CD4-positive, alpha-beta T cell treated with Interleukin-15 for 1 hour (primary cell): ENCODE measurements at regions not wholly inside any gene's neighbourhood (a gene's known extent, or its start where the extent isn't known, plus 50 kb on each side); places are given as distances from the start of the nearest gene placed in this dataset.
"Not testable (repeated sequence)": the region's sequence is repeated elsewhere in the genome, so short reads cannot be mapped to it uniquely, and the experiment has no call there.

Source experiments
- DNase-seq: peaks from one replicate; pipeline ENCODE4 v3.0.0-alpha.2; 2020

DNA sequence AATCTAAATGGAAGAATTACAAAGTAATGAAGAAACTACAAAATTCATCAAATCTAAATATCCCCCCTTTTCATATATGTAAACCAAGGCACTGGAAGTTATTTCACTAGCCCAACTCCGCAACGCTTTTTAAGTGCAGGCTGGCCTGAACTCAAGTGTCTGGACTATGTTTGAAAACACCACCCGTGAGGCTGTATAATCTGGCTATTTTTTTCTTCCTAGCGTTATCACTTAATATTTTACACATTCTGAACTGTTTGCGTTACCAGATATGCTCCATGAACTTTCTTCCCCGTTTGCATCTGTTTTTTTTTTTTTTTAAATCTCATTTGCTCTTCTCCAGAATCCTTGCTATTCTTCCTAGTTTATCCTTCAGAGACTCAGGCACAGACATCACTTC, 619.5 kb upstream of the CBLB start:
- no peak for DNase-seq

DNA sequence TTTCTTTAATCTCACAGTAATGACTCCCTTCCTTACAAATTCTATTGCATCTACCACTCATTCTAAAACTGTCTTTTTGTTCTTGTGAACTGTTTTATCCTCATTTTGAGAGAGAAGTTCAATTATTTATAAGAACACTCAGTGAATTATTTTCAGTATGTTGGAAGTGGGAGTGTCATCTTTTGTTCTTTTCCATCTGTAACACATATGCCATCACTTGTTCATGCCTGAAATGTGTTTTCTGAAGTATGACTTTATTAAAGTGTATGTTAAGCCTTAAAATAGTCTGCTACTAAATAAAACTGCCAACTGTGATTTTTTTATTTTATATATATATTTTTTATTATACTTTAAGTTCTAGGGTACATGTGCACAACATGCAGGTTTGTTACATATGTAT, 623.0 kb upstream of the CBLB start:
- no peak for DNase-seq

DNA sequence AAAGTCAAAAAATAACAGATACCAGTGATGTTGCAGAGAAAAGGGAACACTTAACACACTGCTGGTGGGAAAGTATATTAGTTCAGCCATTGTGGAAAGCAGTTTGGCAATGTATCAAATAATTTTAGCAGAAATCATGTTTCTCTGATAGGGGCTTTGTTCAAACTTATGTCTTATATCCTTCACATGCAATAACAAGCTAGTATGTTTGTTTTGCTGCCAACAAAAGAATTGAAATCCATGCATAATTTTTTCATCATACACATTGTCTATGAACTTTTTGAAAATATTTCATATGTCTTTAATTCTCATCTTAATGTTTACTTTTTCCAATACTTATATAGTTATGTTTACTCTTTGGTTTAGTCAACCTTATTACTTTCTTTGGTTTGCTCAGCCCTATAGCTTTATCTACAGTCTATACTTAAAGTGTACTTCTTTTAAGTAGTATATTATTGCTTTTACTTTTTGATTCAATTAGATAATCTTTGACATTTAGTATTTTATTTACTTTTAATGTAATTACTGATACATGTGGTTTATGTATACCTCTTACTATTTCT, 639.6 kb upstream of the CBLB start:
- no peak for DNase-seq

DNA sequence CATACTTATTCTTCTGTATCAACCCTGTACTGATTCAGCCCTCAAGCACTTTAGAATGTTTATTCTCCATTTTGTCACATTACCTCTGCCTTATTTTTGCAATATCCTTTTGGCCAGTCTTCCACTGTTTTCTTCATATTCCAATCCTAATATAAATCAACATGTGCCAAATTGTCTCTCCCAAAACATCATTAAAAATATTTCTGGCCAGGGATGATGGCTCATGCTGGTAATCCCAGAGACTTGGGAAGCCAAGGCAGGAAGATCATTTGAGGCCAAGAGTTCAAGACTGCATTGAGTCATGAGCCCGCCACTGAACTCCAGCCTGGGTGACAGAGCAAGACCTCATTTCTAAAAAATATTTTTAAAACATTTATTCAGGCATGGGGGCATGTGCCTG, 641.4 kb upstream of the CBLB start:
- no peak for DNase-seq

DNA sequence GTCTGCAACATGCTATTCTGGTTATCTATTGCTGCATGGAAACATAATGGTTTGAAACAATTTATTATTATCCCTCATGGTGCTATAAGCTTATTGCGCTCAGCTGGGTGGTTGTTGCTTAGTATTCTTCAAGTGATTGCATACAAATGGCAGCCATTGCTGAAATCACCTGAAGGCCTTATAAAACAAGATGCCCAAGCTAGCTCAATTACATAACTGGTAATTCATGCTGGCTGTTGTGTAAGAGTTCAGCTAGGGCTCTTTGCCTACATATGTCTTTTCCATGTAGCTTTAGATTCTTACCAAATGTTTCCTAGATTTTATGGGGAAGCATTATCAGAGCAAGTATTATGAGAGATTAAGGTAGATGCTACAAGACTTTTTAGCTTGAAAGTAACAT, 644.0 kb upstream of the CBLB start:
- no peak for DNase-seq

DNA sequence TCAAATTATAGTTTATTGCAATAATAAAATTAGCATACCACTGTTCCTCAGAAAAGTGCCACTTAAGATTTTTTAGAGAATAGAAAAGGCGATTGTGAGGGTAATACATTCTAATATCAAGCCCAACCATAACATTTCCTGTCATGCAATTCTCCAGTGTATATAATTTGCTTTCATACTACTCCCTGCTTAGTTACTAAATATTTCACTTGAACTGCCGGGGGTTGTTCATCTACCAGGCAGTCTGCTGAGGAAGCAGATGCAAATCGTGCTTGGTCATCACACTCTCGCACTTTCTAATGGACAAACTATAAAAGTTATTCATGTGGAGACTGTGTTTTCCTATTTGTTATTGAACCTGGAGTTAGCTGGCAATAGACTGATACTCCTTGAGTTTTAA, 645.6 kb upstream of the CBLB start:
- no peak for DNase-seq

DNA sequence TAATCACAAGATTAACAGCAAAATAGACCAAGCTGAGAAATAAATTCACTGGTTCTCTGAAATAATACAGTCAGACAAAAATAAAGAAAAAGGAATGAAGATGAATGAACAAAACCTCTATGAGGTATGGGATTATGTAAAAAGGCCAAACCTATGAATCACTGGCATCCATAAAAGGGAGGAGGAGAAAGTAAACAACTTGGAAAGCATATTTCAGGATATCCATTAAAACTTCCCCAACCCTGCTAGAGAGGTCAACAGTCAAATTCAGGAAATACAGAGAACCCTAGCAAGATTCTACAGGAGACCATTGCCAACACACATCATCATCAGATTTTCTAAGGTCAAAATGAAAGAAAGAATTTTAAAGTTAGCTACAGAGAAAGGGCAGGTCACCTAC, 649.7 kb upstream of the CBLB start:
- no peak for DNase-seq

DNA sequence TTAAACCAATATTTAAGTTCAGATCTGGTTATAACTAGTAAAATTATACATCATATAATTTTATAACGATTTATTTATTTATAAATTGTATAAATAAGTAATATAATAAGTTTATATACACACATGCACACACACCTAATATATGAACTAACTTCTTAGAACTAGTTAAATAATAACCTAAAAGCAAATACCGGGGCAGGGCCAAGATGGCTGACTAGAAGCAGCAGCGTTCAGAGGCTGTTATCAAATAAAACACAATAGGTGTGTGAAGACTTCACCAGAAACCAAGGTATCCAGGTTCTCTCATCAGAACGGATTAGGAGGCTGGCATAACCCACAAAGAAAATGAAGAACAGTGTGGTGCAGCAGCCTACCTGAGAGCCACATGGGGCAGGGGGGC, 653.6 kb upstream of the CBLB start:
- DNase-seq, result no peak

DNA sequence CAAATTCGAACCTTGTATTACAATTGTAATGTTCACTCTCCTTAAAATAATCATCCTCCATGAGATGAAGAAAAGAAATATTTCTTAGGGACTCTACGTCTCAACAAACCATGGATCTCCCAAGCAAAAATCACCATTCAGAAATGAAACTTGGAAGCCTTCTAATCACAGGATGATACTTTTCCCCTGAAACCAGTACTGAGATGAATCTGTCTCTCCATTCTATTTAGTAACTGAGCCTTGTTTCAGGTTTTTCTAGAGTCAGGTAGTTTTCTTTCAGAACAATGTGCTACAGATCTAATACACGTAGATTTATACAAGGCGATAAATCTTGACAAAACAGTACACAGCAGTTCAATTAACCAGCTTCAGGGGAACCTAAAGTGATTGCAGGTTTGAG, 660.1 kb upstream of the CBLB start:
- no peak for DNase-seq

DNA sequence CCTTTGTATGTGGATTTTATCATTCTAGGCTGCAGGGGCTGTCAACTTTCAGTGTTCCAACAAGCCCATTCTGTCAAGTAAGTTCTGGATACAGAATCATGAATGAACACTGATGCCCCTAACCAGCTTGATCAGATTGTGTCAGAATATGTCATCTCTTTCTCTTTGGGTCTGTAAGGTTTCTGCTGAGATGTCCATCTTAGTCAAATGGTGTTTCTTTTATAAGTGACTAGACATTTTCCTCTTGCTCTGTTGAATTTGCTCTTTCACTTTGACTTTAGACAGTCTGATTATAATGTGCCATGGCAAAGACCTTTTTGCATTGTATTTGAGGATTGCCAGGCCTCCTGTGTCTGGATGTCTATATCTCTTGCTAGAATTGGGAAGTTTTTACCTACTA, 660.9 kb upstream of the CBLB start:
- DNase-seq, result no peak

DNA sequence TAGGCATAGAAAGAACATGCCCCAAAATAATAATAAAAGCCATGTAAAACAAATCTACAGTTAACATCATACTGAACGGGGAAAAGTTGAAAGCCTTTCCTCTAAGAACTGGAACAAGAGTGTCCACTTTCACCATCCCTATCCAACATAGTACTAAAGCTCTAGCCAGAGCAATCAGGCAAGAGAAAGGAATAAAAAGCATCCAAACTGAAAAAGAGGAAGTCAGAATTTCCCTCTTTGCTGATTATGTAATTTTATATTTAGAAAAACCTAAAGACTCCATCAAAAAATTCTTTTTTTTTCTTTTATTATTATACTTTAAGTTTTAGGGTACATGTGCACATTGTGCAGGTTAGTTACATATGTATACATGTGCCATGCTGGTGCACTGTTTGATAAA, 661.6 kb upstream of the CBLB start:
- DNase-seq, result no peak

DNA sequence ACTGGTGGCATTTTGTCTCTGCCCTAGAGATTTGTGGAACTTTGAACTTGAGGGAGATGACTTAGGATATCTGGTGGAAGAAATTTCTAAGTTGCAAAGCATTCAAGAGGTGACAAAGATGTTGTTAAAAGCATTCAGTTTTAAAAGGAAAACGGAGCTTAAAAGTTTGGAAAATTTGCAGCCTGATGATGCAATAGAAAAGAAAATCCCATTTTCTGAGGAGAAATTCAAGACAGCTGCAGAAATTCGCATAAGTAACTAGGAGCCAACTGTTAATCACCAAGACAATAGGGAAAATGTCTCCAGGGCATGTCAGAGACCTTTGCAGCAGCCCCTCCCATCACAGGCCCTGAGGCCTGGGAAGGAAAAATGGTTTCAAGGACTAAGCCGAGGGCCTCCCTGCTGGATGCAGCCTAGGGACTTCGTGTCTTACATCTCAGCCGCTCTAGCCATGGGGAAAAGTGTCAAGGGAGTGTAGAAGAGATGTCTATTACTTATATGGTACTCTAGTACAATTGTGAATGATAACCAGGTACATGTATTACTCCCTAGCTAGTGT, 663.0 kb upstream of the CBLB start:
- not testable (repeated sequence) for DNase-seq

DNA sequence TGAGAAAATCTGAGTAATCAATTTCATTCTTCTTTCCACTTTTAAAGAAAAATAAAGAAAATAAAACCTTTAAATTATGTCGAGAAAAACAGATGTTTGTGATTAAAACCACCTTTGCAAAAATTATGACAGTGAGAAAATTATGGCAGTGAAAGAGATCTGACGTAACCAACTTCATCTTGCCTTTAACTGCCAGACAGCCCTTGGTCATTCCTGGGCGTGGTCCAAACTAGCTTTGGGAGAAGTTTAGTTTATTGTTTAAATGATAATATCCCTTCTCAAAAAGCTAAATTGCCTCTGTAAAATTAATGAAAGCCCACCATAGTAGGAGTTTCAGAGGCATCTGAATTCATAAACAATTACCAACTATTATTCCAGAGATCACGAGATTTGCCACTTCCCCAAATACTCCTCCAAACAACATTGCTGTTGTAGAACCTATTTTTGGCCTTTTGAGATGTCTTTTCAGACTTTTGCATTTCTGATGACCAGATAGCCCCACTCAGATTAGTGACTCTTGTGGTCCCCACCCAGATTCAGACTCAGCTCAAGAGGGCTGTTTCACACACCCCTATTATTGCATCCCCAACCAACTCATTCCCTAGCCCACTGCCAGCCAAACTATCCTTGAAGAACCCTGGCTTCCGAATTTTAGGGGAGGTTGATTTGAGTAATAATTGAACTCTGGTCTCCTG, 664.4 kb upstream of the CBLB start:
- DNase-seq, result no peak

DNA sequence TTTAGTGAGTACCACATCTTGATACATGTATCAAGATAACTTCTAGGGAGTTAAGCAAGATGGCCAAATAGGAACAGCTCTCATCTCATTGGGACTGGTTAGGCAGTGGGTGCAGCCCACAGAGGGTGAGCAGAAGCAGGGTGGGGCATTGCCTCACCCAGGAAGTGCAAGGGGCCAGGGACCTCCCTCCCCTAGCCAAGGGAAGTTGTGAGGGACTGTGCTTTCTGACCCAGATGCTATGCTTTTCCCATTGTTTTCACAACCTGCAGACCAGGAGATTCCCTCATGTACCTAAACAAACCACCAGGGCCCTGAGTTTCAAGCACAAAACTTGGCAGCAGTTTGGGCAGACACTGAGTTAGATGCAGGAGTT, 665.0 kb upstream of the CBLB start:
- DNase-seq, result no peak

DNA sequence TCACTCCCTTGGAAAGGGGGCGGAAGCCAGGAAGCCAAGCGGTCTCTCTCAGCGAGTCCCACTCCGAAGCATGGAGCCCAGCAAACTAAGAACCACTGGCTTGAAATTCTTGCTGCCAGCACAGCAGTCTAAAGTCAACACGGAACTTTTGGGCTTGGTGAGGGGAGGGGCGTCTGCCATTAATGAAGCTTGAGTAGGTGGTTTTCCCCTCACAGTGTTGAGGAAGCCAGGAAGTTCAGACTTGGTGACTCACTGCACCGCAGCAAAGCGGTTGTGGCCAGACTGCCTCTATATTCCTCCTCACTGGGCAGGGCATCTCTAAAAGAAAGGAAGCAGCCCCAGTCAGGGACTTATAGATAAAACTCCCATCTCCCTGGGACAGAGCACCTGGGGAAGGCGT, 665.4 kb upstream of the CBLB start:
- peak; percentile 35 for DNase-seq

DNA sequence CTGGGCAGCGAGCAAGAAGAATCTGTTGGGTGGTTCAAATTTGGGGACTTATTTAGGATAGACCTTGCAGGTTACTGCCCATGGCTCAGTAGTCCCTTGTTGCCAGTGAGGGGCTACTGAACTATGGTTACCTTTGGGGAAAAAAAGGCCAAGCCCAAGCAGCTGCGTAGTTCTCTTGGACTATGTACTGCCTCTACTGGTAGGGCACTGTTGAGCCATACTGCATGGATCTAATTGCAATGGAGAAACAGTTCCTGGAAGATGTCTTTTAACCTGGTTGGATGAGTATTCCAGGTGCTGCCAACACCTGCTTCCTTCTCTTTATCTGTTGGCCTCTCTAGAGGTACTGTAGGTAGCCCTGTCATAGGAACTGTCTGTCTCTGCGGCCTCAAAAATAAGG, 671.9 kb upstream of the CBLB start:
- no peak for DNase-seq

DNA sequence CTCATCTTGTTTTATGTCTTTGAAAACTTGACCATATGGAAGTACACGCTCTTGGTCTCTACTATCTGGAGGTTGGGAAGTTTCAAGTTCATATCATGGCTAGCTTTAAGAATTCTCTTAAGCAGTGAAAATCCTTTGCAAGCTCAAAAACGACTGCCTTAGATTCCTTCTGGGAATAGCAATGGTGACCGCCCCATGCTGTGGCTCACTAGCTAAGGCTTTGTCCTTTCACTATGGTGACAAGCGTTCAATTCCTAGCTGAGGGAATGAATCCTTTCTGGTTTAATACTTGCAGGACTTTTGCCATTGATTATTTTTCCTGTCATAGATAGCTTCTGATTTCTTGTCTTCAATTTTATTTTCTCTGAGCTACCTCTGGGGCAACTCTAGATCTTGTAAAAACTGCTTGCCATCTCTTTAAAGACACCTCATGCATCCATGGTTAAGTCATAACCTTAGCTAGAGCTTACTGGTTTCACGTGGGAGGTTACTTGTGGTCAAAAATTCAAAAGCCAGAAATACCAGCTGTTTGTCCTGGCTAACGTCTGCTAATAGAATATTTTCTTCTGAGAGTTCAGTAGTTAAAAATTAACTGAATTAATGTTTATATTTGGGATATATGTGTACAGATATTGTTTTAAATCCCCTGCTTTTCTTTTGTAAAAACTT, 673.4 kb upstream of the CBLB start:
- no peak for DNase-seq

DNA sequence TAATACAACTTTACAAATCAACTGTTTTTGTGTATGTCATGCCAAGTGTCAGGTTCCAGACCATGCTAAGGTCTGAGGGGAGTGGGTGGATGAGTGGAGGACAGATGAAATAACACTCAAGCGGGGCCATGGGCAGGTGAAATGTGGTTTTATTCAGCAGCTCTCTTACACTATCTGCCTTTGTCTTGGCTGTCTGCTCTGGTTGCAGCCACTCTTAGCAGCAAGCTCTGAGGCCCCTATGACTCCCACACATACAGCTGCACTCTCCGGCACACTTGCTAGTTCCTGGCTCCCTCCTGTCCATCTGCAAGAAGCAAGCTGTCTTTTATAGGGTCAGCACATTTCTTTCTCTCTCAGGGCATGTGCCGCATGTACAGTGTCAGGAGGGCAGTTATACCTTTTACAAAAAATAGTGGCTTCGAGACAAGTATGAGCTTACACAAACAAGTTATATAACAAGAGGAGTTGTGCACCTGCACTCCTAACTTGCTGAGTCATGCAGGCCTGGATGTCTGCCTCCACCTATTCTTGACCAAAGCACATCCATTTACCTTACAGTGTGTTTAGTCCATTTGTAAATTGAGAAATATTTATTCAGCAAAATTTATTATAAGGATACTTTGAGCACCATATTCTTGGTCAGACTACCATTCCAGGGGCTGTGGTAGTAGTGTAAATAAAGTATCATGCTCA, 683.7 kb upstream of the CBLB start:
- no peak for DNase-seq

DNA sequence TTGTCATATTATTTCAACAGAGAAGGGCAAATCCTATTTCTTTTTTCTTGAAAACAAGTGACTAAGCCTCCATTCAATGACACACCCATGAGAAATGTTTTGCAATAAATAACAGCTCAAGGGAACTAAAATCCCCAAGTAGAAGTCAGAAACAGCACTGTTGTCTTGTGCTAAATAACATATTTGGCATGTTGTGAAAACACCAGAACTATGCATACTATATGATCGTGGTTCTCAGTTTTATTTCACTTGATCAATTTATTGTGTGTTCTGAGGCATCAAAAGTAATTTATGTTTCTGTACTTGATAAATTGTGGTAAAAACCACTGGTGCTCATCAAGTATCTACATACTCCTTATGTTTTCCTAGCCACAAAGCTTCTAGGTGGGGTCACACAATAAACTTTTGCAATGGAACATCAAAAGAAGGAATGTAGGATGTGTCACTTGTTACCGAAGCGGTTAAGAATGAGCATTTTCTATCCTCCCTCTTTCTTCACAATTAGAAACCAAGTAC, 691.7 kb upstream of the CBLB start:
- no peak for DNase-seq

DNA sequence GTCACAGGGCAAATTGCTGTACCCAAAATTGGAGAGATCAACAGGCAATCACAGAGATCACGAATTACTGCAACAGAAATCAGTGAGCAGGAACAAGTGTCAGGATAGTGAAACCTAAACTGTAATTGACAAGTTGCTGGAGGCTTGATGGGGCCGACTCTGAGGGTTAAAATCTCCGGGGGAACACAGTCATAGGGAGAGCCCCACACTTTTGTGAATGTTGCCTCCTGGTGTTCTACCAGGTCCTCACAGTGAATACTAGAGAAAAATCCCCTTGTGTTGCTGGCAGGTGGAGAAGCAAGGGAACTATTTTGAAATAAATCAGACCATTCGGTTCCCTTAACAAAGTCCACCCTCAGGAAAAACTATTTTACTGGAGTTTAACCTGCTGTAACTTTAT, 697.5 kb upstream of the CBLB start:
- DNase-seq, result no peak

DNA sequence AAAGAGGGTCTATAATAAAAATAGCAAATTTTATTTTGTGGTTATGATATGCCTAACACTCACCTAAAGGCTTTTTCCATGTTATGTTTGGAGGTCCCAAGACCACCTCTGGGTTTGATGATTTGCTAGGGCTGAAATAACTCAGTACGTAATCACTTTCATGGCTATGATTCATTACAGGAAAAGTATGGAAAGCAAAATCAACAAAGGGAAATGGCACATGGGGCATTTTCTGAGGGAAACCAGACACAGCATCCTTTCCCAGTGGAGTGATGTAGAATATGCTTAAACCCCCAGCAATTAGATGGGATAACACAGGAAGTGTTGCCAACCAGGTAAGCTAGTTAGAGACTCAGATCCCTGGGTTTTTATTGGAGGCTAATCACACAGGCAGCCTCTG, 701.6 kb upstream of the CBLB start:
- DNase-seq, result no peak

DNA sequence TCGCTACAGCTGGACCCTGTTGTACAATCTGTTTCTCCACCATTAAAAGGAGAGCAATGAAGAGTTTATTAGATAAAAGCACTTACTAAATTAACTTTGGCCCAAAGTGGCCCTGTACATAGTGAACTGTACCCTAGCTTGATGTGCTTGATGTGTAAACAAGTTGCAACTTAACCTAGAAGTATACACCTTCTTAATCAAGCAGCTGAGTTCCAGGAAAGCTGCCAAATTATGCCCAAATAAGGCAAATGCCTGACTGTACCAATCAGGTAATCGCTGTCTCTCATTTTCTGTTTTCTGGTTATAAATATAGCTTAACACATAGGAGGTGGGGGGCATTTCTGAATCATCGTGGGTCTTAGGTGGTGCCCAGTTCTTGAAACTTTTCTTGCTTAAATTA, 704.8 kb upstream of the CBLB start:
- DNase-seq, result no peak

DNA sequence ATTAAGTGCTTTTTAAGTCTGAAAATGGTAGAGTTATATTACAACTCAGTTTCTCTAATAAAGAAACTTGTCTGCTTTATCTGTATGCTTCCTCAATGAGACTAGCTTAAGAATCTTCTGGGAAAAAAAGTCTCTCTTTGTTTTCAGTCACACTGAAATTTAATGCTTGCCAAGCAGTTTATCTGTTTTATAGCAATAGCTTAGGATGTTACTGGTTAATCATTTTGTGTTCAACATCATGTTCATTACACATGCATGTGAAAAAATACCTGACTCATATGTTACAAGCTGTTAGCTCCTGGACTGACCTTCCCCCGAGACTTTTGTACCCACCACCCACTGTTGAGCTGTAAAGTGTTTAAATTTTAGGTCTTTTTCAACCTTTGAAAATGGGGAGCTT, 706.2 kb upstream of the CBLB start:
- no peak for DNase-seq

DNA sequence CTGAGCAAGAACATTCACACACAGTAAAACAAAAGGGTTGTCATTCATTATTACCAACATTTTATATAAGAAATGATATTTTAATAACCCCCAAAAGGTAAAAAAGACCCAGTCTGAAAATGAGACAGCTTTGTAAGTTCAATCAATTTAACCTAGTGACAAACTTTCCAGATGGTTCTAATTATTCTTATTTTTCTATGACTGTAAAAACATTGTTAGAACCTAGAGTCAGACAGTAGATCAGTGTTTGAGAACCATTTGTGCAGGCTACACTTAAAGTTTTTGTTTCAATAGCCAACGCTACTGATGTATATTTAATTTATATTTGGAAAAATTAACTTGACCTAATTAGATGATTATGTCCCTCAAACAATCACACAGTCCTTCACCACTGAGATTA, 708.4 kb upstream of the CBLB start:
- DNase-seq, result no peak
